NCI-H774 (cell line): ENCODE measurements at regions not wholly inside any gene's neighbourhood (a gene's known extent, or its start where the extent isn't known, plus 50 kb on each side); places are given as distances from the start of the nearest gene placed in this dataset.
"Not testable (repeated sequence)": the region's sequence is repeated elsewhere in the genome, so short reads cannot be mapped to it uniquely, and the experiment has no call there.

Source experiments
- DNase-seq: peaks from one replicate; lab custom pipeline; 2025; lab: John Stamatoyannopoulos, UW

DNA sequence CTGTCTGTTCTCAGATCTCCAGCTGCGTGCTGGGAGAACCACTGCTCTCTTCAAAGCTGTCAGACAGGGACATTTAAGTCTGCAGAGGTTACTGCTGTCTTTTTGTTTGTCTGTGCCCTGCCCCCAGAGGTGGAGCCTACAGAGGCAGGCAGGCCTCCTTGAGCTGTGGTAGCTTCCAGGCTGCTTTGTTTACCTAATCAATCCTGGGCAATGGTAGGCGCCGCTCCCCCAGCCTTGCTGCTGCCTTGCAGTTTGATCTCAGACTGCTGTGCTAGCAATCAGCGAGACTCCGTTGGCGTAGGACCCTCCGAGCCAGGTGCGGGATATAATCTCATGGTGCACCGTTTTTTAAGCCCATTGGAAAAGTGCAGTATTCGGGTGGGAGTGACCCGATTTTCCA lies 1240.0 kb downstream of the EFNA5 start:
- DNase-seq = not testable (repeated sequence)

DNA sequence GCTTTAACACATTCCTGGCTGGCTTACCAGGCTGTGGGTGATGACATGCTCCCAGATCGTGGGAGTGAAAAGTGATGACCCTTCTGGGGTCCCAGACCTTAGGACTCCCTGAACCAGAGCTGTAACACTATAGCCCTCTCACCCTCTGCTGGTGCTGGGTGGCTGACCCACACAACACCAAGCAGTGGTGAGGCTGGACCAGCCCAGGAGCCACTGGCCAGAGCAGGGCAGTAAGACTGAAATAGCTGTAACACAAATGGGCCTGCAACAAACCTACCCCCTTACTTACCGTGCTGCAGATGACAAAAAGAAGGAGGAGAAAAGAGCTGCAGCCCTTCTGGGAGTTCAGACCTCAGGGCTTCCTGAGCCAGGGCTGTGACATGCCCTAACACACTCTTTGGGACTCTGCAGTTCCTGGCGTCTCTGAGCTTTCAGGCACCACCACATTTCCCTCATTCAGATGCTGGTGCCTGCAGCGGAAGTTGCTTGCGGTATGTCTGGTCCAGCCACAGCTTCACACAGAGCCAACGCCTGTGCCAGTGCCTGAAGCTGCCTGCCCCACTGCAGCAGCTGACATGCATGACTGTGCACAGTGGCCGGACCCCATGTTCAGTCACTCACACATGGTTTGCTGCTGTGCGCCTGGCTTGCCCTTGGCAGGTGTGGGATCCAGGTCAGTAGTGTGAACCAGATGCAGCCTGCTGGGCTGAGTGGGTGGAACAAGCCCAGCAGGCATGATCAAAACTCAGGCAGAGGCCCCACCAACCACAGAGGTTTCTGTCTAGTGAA lies 1247.4 kb downstream of the EFNA5 start:
- no peak for DNase-seq

DNA sequence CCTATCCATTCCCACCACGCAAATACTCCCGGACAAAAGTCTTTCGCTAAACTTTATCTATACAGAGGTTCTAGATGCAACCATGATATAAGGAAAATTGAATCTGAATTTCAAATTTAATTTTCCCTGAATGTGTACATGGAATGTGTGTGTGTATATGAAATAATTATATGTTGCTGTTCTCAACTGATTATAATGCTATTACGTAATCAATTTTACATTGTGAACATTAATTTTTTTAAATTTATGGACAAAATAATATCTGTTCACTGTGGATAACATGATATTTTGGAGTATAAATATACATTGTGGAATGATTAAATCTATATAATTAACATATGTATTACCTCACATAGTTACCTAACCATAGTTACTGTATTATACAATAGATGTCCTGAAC lies 1250.6 kb downstream of the EFNA5 start:
- DNase-seq = no peak

DNA sequence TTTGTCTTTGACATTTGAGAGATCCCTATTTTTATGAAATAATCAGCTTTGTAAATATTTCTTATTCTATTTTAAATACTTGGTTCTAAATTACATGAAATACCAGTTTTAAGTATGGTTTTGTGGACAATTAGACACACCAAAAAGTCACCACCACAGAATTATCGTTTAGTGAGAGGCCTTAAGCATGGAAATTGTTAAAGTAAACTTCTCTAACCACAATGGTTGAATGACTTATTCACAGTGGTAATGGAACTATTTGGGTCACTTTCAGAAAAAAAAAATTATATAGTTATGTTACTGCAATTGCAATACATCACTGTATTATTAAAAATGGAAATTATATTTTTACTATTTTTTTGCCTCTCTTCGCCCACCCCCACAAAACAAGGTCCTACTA lies 1252.5 kb downstream of the EFNA5 start:
- no peak for DNase-seq

DNA sequence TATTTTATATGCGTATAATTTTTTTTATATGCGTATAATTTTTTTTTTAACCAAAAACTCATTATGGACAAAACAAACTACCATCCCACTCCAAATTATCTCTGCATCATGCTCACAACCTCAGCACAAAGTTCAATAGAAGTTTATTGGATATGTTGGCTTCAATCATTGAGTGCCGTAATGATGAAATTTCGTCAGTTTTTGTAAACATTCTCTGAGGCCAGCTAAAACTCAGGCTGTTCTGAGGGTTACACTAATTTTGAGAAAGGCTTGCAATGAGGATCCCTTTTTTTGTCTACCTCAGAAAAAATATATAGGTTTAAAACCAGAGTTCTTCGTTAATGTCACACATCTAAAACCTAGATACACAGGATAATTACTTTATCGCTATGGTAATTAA lies 1253.2 kb downstream of the EFNA5 start:
- no peak for DNase-seq

DNA sequence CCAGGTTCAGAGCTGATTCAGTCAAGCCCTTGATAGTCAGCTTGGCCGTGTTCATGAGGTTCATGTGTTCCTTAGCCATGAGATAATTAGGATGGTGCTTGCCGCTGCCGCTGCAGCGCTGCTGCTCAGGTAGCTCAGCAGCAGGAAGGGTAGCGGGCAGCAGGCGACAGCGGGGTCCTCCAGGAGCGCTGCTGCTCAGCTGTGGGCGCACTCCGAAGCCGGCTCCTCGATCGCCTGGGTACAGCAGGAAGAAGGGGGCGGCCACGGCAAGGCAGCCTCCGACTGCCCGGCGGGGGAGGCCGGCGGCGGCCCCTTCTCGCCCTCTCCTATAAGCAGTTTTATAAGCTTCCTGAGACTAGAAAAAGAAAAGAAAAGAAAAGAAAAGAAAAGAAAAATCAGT lies 1253.6 kb downstream of the EFNA5 start:
- no peak for DNase-seq

DNA sequence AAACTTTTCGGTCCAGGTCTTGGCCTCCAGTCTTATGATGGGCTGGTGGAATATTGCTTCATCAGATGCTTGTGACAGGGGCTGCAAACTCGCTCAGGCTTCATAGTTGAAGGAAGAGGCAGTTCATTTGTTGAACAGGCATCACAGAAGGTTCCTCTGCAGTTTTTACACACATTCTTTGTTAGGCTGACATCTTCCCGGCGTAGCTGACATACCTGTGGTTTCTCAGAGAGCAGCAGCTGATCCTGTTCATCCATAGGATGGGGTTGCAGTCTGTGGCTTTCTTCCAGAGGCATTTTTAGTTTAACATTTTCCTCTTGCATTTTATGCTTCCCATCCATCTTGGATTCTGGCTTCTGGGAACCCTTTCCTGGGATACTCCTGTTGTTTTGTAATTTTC lies 1255.2 kb downstream of the EFNA5 start:
- DNase-seq = no peak

DNA sequence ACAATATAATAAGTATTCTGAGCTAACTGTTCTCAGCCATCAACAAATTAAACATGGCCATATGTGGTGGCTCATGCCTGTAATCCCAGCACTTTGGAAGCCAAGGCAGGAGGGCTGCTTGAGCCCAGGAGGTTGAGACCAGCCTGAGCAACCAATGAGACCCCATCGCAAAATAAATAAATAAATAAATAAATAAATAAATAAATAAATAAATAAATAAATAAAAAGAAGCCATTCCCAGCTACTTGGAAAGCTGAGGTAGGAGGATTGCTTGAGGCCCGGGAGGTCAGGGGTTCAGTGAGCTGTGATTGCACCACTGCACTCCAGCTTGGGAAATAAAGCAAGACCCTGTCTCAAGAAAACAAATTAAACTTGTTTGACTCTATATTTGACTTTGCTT lies 1256.4 kb downstream of the EFNA5 start:
- no peak for DNase-seq

DNA sequence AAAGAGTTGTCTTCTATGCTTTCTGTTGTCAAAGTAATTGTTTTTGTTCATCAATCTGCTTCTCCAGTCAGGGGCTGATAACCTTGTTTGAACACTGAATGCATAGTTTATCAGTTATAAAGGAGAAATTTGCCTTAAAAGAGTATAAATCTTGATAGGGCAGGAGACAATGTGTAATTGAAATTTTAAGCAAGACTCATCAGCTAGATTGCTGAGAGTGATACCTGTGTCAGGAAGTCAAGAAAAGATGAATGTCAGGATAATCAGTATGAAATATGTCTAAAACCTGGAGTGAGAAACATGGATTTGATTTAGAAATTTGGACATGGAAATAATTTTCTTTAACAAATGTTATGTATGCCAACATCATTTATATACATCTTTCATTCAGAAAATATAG lies 1258.1 kb downstream of the EFNA5 start:
- DNase-seq = no peak

DNA sequence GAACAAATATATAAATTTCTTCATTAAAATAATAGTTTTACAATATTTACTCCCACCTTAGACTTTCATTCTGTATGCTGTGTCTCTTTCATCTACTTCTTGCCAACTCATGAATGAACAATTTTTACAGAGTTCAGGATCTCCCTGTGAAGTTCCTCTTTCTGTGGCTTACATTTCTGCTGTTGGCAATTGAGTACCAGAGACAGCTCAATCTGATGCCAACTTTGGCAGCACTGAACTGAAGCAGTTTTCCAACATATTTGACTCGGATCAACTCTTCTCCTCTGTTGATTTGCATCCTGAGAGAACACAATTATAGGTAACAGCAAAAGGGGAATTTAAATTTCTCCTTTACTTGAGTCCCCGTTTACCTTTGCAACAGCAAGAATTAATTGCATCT lies 1262.2 kb downstream of the EFNA5 start:
- no peak for DNase-seq

DNA sequence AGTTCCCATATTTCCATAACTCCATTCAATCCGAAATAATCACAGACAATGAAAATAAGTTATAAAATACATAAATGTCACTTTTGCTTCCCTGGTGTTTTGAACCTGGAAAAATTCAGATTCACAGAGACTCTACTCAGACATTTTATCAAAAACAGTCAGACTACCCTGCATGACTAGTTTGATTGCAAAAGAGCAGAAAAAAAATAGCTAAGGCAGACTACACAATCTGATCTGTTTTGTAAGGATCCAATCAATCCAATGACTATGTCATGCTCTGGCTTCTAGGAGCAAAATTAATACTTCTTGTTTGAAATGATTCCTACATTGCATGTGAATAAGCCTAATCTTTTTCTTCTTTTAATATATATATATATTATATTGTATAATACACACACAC lies 1262.6 kb downstream of the EFNA5 start:
- DNase-seq = no peak

DNA sequence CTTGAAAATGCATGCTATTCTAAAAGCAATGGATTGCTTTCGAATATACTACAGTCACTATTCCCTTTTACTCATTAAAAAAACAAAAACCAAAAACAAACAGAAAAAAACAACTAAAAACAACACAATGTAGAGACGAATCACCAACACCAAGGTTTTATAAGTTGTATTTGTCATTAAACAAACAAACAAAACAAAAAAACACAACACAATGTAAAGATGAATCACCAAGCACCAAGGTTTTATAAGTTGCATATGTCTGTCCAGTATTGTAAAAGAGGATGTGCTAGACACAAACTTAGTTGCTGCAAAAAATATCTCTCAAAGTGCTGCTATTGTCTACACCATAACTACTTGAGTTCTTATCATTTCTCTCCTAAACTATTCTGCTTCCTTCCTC lies 1269.2 kb downstream of the EFNA5 start:
- DNase-seq = no peak

DNA sequence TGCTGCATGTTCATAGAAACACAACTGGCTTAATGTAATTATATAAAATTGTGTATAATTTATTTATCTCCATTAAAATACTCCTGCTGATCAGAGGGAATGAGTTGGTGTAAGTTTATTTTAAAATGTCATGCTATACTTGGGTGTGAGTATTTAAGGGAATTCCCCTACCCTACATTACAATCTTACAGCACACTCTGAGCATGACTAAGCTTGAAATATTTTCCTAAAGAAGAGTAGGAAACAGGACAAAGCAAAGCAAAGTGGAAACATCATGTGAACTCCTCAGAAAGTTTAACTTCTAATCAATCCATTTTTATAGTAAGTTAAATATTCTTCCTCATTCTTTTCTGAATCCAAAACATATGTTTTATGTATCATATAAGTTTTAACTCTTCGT lies 1271.3 kb downstream of the EFNA5 start:
- DNase-seq = no peak

DNA sequence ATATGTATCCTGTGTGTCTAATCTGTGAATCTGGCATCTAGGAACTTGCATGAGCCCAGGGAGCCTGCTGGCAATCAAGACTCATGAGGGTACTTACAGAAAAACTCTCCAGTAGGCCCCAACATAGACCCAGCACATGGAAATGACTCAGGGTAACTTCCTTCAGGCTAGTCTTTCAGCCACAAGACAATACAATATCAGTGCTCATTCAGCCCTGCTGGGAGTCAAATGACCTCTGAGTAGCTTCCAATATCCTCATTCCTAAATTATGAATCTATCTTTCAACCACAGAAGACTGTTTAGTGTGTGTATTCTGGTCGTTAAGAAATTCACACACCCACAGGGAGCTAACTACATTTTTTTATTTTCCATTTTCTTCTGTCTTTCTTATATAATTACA lies 1273.0 kb downstream of the EFNA5 start:
- no peak for DNase-seq

DNA sequence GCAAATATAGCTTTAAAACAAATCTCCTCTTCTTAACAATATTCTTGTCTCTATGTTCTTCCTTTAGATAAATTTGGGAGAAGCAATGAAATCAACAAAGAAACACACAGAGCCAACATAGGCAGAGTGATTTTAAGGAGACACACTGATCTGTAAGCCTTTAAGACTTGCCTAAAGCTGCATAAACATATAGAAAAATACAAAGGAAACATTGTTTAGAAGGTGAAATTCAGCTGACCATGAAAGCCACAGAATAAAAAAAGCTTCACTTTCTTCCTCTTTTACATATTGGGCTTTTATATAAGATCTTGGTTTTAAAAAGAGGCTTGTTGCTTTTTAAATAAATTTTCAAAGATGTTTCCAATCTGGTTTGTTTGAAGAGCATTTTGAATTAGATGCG lies 1277.5 kb downstream of the EFNA5 start:
- DNase-seq = no peak

DNA sequence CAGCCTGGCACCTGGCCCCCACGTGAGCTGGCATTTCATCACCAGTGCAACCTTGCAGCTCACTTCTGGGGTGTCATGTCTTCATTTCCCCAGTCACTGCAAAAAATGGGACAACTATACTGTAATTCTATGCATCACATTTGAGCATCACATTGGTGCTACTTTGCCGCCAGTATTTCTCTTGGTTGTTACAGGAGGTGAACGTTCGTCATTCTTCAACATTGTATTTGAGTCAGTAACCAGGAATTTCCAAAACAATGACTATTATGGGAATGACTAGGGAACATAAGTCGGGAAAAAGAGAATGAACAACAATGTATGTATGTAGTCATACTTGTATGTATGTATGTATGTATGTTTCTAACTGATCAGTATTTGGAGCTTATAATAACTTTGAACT lies 1278.0 kb downstream of the EFNA5 start:
- no peak for DNase-seq

DNA sequence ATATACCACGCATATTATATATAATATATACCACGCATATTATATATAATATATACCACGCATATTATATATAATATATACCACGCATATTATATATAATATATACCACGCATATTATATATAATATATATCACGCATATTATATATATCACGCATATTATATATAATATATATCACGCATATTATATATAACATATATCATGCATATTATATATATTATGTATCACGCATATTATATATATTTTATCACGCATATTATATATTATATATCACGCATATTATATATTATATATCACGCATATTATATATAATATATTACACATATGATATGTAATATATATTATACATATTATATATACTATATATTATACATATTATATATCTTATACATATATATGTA lies 1283.0 kb downstream of the EFNA5 start:
- not testable (repeated sequence) for DNase-seq

DNA sequence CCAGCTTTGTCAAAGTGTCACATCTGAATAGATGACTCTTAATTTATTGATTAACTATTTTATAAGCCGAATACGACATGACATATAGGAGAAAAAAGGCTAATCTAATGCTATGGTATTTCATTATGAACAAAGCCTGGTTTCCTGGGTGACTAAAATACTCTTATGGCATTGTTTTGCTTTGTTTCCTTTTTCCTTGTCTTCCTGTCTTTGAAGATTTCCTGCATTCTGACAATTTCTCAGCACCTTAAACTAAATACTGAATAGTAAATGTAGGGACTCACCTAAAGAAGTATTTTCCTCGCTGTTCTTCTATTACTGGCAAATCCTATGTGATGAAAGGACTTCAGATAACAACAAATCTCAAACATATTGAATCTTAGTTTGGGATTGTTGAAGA lies 1284.5 kb downstream of the EFNA5 start:
- DNase-seq = no peak

DNA sequence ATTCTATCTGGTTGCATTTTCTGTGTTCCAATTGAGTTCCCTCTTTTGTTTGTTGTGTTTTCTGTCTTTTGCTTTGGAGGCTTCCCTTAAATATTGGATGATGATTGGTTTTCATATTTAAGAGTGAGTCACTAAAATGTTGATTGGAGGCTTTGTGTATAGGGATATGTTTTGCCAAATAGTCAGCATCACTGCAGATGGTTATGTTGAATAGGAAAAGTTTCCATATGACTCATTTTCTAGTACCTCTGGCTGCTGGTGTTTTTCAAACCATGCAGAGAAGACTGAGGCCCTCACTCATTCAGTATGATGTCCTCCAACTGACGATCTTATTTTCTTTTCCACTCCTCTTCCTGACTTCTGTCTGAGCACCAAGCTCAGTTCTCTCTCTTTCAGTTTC lies 1290.0 kb downstream of the EFNA5 start:
- no peak for DNase-seq

DNA sequence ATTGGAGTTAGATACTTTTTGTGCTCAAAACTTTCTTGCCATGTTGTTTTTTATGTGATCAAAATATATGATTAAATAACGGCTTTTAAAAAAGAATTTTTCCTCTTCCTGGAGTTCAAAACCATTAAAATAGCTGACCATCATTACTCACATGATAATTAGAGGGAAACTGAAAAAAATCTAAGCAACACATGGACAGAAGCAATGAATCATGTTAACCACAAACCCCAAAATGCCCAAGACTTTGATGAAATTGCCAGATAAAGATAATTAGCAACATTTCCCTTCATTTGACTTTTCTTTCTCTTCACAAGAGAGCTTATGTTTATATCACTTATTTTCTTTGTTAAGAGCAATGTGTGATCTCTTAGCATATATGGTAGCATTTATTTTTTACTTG lies 1294.2 kb downstream of the EFNA5 start:
- no peak for DNase-seq

DNA sequence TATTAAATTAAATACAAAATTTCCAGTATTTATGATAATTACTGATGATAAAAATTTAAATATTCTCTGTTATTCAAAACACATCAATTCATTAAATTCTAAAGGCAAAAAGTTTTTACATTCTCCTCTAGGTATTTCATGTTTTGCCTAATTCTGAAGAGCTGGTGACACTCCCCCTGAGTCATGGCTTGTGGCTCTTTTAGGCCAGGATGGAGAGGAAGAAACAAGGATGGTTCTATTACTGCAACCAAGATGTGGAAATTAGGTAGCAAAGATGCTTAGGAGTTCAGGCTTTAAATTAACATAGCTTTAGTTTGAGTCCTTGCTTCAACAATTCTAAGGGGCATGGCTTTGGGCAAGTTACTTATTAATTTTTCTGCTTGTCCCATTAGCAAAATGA lies 1295.8 kb downstream of the EFNA5 start:
- no peak for DNase-seq

DNA sequence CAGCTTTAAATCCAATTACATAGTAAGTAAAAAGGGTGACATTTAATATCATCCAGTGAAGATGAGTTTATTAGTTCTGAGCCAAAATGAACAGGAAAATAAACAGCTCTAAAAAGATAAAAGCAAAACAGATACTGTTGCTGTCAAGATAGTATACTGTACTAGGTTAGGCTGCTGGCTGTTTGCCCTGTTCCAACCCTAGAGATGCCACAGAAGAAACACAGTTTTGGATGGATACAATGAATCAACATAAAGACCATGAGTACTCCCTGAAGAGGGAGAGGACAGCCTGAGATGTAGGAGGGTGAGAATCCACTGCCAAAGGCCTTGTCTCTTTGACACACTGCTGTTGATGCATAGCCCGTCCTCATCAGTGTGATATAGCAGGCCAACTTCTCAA lies 1302.7 kb downstream of the EFNA5 start:
- no peak for DNase-seq

DNA sequence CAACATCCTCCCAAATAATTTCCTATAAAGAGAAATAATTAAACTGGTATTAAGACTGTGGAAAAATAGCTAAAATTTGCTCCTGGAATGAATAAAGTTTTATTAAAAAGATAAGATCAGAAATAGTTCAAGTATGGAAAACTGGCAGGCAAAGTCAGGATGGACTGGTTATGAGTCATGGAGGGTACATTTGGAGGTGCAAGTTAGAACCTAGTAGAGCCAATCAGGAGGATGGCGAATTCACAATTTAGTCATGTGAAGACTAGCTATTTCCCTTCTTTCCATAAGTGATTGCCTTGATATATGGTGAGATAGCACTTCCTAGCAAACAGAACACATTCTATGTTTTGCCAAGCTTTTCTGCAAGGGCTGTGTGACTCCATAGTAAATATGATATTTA lies 1303.5 kb downstream of the EFNA5 start:
- DNase-seq = no peak

DNA sequence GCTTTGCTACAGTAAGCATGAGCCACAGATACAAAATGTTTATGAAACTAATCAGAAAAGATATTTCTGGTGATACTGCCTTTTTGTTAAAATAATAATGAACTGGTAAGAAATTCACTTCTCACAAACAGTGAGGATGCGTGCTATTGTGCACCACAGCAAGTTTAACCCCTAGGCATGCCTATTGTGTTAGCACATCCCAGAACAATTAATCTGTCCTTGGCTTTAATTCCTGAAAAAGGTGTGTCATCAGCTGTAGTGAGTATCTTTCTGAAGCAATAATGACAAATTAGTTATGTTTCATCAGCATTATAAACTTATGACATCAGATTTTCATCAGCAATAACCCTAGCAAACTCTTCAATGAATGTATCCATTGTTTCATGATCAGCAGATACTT lies 1307.2 kb downstream of the EFNA5 start:
- DNase-seq = no peak

DNA sequence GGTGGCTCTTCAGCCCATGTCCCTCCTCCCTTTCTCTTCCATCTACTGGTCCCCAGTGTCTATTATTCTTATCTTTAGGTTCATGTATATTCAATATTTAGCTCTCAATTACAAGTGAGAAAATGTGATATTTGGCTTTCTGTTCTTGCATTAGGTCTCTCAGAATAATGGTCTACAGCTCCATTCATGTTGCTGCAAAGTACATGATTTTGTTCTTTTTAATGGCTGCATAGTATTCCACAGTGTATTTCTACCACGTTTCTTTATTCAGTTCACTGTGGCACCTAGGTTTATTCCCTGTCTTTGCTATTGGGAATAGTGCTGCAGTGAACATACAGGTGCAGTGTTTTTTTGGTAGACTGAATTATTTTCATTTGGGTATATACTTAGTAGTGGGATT lies 1308.8 kb downstream of the EFNA5 start:
- DNase-seq = no peak
